HCT116 (cell line): ENCODE measurements at regions not wholly inside any gene's neighbourhood (a gene's known extent, or its start where the extent isn't known, plus 50 kb on each side); places are given as distances from the start of the nearest gene placed in this dataset.

Experiments used
- ATAC-seq: fragments of 200-7000 bp; cut with Tn5 transposase; 2 replicates; pipeline ENCODE4 v1.9.1; 2020; ENCODE audit warnings: mild to moderate bottlenecking, moderate library complexity
- BruUV-seq: library from RNA; stranded (reverse); fragments of 400-500 nt; replicated peaks from 2 replicates; lab custom pipeline; 2021; lab: Mats Ljungman, UMichigan
- CTCF ChIA-PET: fragments of 300-600 bp; sonication (Branson Sonifier 250); formaldehyde crosslinking; loops from one replicate; lab custom pipeline; 2021; ENCODE audit warnings: antibody characterized with exemption; lab: Charles Lee
- POLR2A ChIA-PET: fragments of 300-600, 350-600 bp; sonication (Branson Sonifier 250); formaldehyde crosslinking; loops from one replicate; lab custom pipeline; 2021; ENCODE audit warnings: antibody characterized with exemption; lab: Charles Lee
- RAD21 ChIA-PET, 2 experiments: fragments of 300-600 bp; sonication (Branson Sonifier 250); formaldehyde crosslinking; loops; one replicate each; lab custom pipeline; 2023; ENCODE audit warnings: low total read pairs in 2 of 2; ENCODE audit not compliant: uncharacterized antibody in 2 of 2, unreplicated experiment in 2 of 2, low non-redundant PET in 1 of 2; lab: Charles Lee
- DNase-seq: peaks from one replicate; pipeline ENCODE4 v3.0.0-alpha.2; 2010; ENCODE audit warnings: low read depth, low spot score
- H2AFZ ChIP-seq: fragments of 200-600 bp; shearing (Covaris generic), sonication (generic); 2 replicates; pipeline ENCODE4 v1.6.1; 2017; ENCODE audit warnings: low read depth, mixed run types, mixed read lengths, antibody characterized with exemption, low read length; ENCODE audit not compliant: poor library complexity, severe bottlenecking
- H3K27ac ChIP-seq: 2 replicates; pipeline ENCODE4 v1.5.1; 2012; ENCODE audit warnings: low read depth, low read length
- H3K27me3 ChIP-seq: fragments of 200-600 bp; sonication (generic); 2 replicates; pipeline ENCODE4 v1.6.1; 2016; ENCODE audit warnings: mixed run types, low read length, mixed read lengths; ENCODE audit not compliant: insufficient read depth
- H3K36me3 ChIP-seq, 2 experiments: fragments of 200-500 bp in 1 of 2; fragments of 200-600 bp in 1 of 2; sonication (Bioruptor generic) in 1 of 2; sonication (generic) in 1 of 2; 2 replicates each; pipeline versions ENCODE4 v1.5.1 to v1.6.1; 2014 to 2016; ENCODE audit warnings: low read length in 2 of 2, inconsistent platforms in 1 of 2, mixed read lengths in 1 of 2, mixed run types in 1 of 2; ENCODE audit not compliant: insufficient read depth in 2 of 2, control insufficient read depth in 1 of 2
- H3K4me1 ChIP-seq, 2 experiments: fragments of 200-600 bp in 1 of 2; sonication (generic) in 1 of 2; 2 replicates each; pipeline versions ENCODE4 v1.5.1 to v1.6.1; 2012 to 2017; ENCODE audit warnings: low read length in 2 of 2, inconsistent platforms in 1 of 2, mild to moderate bottlenecking in 1 of 2, mixed read lengths in 1 of 2, mixed run types in 1 of 2, moderate library complexity in 1 of 2; ENCODE audit not compliant: insufficient read depth in 2 of 2, control insufficient read depth in 1 of 2
- H3K4me2 ChIP-seq: fragments of 200-600 bp; sonication (generic); 2 replicates; pipeline ENCODE4 v1.6.1; 2017; ENCODE audit warnings: mixed run types, low read length, mixed read lengths
- H3K4me3 ChIP-seq, 2 experiments: fragments of 200-600 bp in 1 of 2; sonication (generic) in 1 of 2; replicated peaks in 1 of 2; 2 replicates each; pipeline ENCODE4 v1.5.1; 2011 to 2016; ENCODE audit warnings: low read length in 2 of 2, control low read depth in 1 of 2, low read depth in 1 of 2, mild to moderate bottlenecking in 1 of 2, mixed read lengths in 1 of 2, mixed run types in 1 of 2
- H3K79me2 ChIP-seq: fragments of 200-600 bp; sonication (generic); 2 replicates; pipeline ENCODE4 v1.6.1; 2017; ENCODE audit warnings: mild to moderate bottlenecking, mixed run types, low read length, moderate library complexity, mixed read lengths; ENCODE audit not compliant: insufficient read depth
- H3K9ac ChIP-seq: fragments of 200-600 bp; sonication (generic); 2 replicates; pipeline ENCODE4 v1.6.1; 2016; ENCODE audit warnings: low read length, mixed read lengths
- H3K9me2 ChIP-seq: fragments of 200-600 bp; sonication (generic), shearing (Covaris generic); 2 replicates; pipeline ENCODE4 v1.6.1; 2017; ENCODE audit warnings: mixed run types, mild to moderate bottlenecking, moderate library complexity; ENCODE audit not compliant: insufficient read depth
- H3K9me3 ChIP-seq, 2 experiments: fragments of 200-500 bp in 1 of 2; fragments of 200-600 bp in 1 of 2; sonication (Bioruptor generic) in 1 of 2; sonication (generic) in 1 of 2; 2 replicates each; pipeline ENCODE4 v1.6.1; 2014 to 2017; ENCODE audit warnings: low read length in 2 of 2, mixed read lengths in 2 of 2, inconsistent platforms in 1 of 2, low read depth in 1 of 2, mild to moderate bottlenecking in 1 of 2, mixed run types in 1 of 2, moderate library complexity in 1 of 2; ENCODE audit not compliant: control insufficient read depth in 1 of 2, insufficient read depth in 1 of 2
- H4K20me1 ChIP-seq: fragments of 200-600 bp; sonication (generic), shearing (Covaris generic); 2 replicates; pipeline ENCODE4 v1.6.1; 2017; ENCODE audit warnings: mixed run types, mild to moderate bottlenecking, moderate library complexity; ENCODE audit not compliant: insufficient read depth
- CBX3 ChIP-seq: IDR thresholded peaks from 2 replicates; pipeline ENCODE4 v1.6.1; 2012; ENCODE audit warnings: low read depth
- CTCF ChIP-seq, 3 experiments: fragments of 200-600 bp in 1 of 3; sonication (generic) in 1 of 3; IDR thresholded peaks in 2 of 3; conservative IDR thresholded peaks in 1 of 3; 2 replicates each; pipeline ENCODE4 v1.5.1; 2012 to 2017; ENCODE audit warnings: low read depth in 2 of 3, low read length in 2 of 3, antibody characterized with exemption in 1 of 3, borderline replicate concordance in 1 of 3, control low read depth in 1 of 3, mild to moderate bottlenecking in 1 of 3, mixed read lengths in 1 of 3, mixed run types in 1 of 3, moderate library complexity in 1 of 3; ENCODE audit not compliant: insufficient read depth in 1 of 3
- EGR1 ChIP-seq: IDR thresholded peaks from 2 replicates; pipeline ENCODE4 v1.6.1; 2012; ENCODE audit warnings: low read depth
- ELF1 ChIP-seq: IDR thresholded peaks from 2 replicates; pipeline ENCODE4 v1.6.1; 2012; ENCODE audit warnings: low read depth, borderline replicate concordance
- EZH2 ChIP-seq: fragments of 200-600 bp; sonication (generic); IDR thresholded peaks from 2 replicates; pipeline ENCODE4 v1.6.1; 2017; ENCODE audit warnings: antibody characterized with exemption, mixed run types
- JUND ChIP-seq: IDR thresholded peaks from 2 replicates; pipeline ENCODE4 v1.6.1; 2012
- MAX ChIP-seq: IDR thresholded peaks from 2 replicates; pipeline ENCODE4 v1.6.1; 2012
- POLR2A ChIP-seq: IDR thresholded peaks from 2 replicates; pipeline ENCODE4 v1.7.0; 2011; ENCODE audit warnings: borderline replicate concordance; ENCODE audit not compliant: insufficient read depth, insufficient read length; ENCODE audit errors: extremely low read depth
- RAD21 ChIP-seq: IDR thresholded peaks from 2 replicates; pipeline ENCODE4 v1.6.1; 2012; ENCODE audit warnings: low read depth, mild to moderate bottlenecking
- SIN3A ChIP-seq: IDR thresholded peaks from 2 replicates; pipeline ENCODE4 v1.6.1; 2012; ENCODE audit warnings: low read depth
- SP1 ChIP-seq: IDR thresholded peaks from 2 replicates; pipeline ENCODE4 v1.6.1; 2012; ENCODE audit warnings: low read depth
- SRF ChIP-seq: IDR thresholded peaks from 2 replicates; pipeline ENCODE4 v1.6.1; 2012; ENCODE audit warnings: low read depth
- TCF7L2 ChIP-seq: IDR thresholded peaks from 2 replicates; pipeline ENCODE4 v1.7.0; 2011; ENCODE audit warnings: borderline replicate concordance, inconsistent platforms; ENCODE audit not compliant: insufficient read depth, insufficient read length; ENCODE audit errors: extremely low read depth
- ZBTB33 ChIP-seq: IDR thresholded peaks from 2 replicates; pipeline ENCODE4 v1.6.1; 2011; ENCODE audit warnings: mild to moderate bottlenecking, low read length, moderate library complexity; ENCODE audit not compliant: insufficient replicate concordance; ENCODE audit errors: extremely low read depth
- ZFX ChIP-seq: fragments of 450-650 bp; IDR thresholded peaks from 2 replicates; pipeline ENCODE4 v1.6.1; 2017
- ZNF274 ChIP-seq: fragments of 200-500 bp; sonication (Bioruptor generic); IDR thresholded peaks from 2 replicates; pipeline ENCODE4 v1.6.1; 2014; ENCODE audit warnings: mild to moderate bottlenecking, low read depth, low read length, inconsistent platforms
- intact Hi-C: fragments of 100-400 bp; cut with micrococcal nuclease; formaldehyde crosslinking; loops from 2 replicates; pipeline ENCODE4 v1.10.0; 2022

- intact Hi-C loops = no loop called here
- Histone ChIP-seq H3K4me3 (no peak overlapping the region), H4K20me1 (no peaks in the 10 kb centered on the region), H3K9me2 (0 out of 2 replicates have a peak, but pooled peaks cover 3% of the 10 kb centered on the region), H3K27ac (no peak overlapping the region), H3K9ac (no peak overlapping the region), H2AFZ (no peak overlapping the region), H3K9me3 (no peaks in the 10 kb centered on the region), H3K4me2 (no peak overlapping the region), H3K79me2 (no peaks in the 10 kb centered on the region), H3K4me1 (no peaks in the 10 kb centered on the region), H3K36me3 (no peaks in the 10 kb centered on the region), H3K27me3 (no peaks in the 10 kb centered on the region)
- ChIA-PET POLR2A (no interaction called here), CTCF (no interaction called here), RAD21 (no interaction called here)
- no TSS peak for BruUV-seq
- TF ChIP-seq ZFX (no peak), MAX (no peak)
- DNase-seq = no peak
- ATAC-seq = no peak
Measured at GRCh38 chr6:141267420-141267819, 865.3 kb upstream of the GJE1 start.

- CTCF ChIA-PET = no interaction called here
- no TSS peak for BruUV-seq
- H3K4me2 ChIP-seq = no peak overlapping the region
- TF ChIP-seq ZNF274 = no peak
- TF ChIP-seq EZH2 = no peak
- no peak for TF ChIP-seq TCF7L2
- no peak for TF ChIP-seq EGR1
- TF ChIP-seq SIN3A = no peak
- no peak for TF ChIP-seq JUND
- TF ChIP-seq POLR2A = no peak
- TF ChIP-seq CBX3 = no peak
- TF ChIP-seq SRF = no peak
- TF ChIP-seq ZBTB33 = no peak
- no peak for TF ChIP-seq SP1
- no peak for TF ChIP-seq ELF1
- no peak for TF ChIP-seq RAD21
- no peak for TF ChIP-seq CTCF (IDR thresholded peaks at IDR 0.05 in 2 of 3, conservative IDR thresholded peaks at IDR 0.05 in 1 of 3; ENCODE audit: borderline replicate concordance in 1 of 3, insufficient read depth in 1 of 3, low read depth in 2 of 3, low read length in 2 of 3)
Measured at GRCh38 chr6:141265756-141266623, 866.7 kb upstream of the GJE1 start.

More at GRCh38 chr6:141265756-141266623, 866.7 kb upstream of the GJE1 start:
- H3K27ac ChIP-seq = no peak overlapping the region
- no peak for DNase-seq
- H3K4me3 ChIP-seq = no peak overlapping the region
- H3K9me3 ChIP-seq = no peaks in the 10 kb centered on the region
- peak overlapping the region; percentile 32 for H2AFZ ChIP-seq
- no peaks in the 10 kb centered on the region for H3K36me3 ChIP-seq
- RAD21 ChIA-PET = no interaction called here
- no peaks in the 10 kb centered on the region for H4K20me1 ChIP-seq
- no peaks in the 10 kb centered on the region for H3K79me2 ChIP-seq
- no peaks in the 10 kb centered on the region for H3K27me3 ChIP-seq
- H3K9me2 ChIP-seq = no peaks in the 10 kb centered on the region
- POLR2A ChIA-PET = no interaction called here
- no peak for ATAC-seq
- intact Hi-C loops = no loop called here
- H3K4me1 ChIP-seq = no peaks in the 10 kb centered on the region
- H3K9ac ChIP-seq = no peak overlapping the region
